MCF 10A (cell line): ENCODE measurements at regions not wholly inside any gene's neighbourhood (a gene's known extent, or its start where the extent isn't known, plus 50 kb on each side); places are given as distances from the start of the nearest gene placed in this dataset.

Source experiments
- BruUV-seq: library from RNA; stranded (reverse); fragments of 400-500 nt; replicated peaks from 2 replicates; lab custom pipeline; 2021; lab: Mats Ljungman, UMichigan
- CTCF ChIA-PET: fragments of 300-600 bp; sonication (Branson Sonifier 250); formaldehyde crosslinking; extraction: SDS; loops from one replicate; lab custom pipeline; 2021; ENCODE audit warnings: antibody characterized with exemption, inconsistent platforms; lab: Yijun Ruan, JAX
- POLR2A ChIA-PET: fragments of 300-600, 350-650 bp; sonication (Branson Sonifier 250); formaldehyde crosslinking; extraction: SDS; loops from one replicate; lab custom pipeline; 2020; ENCODE audit warnings: antibody characterized with exemption, inconsistent platforms; lab: Yijun Ruan, JAX
- DNase-seq: peaks from one replicate; pipeline ENCODE4 v3.0.0-alpha.2; 2018; ENCODE audit not compliant: unreplicated experiment
- H3K27ac Mint-ChIP-seq: one replicate; pipeline ENCODE4 v1.8.0; 2022; ENCODE audit warnings: mild to moderate bottlenecking, low read depth, mixed read lengths; ENCODE audit not compliant: unreplicated experiment
- H3K27me3 Mint-ChIP-seq: one replicate; pipeline ENCODE4 v1.8.0; 2022; ENCODE audit warnings: mixed read lengths; ENCODE audit not compliant: insufficient read depth, unreplicated experiment
- H3K36me3 Mint-ChIP-seq: one replicate; pipeline ENCODE4 v1.8.0; 2022; ENCODE audit warnings: mild to moderate bottlenecking, moderate library complexity, mixed read lengths; ENCODE audit not compliant: insufficient read depth, unreplicated experiment
- H3K4me1 Mint-ChIP-seq: one replicate; pipeline ENCODE4 v1.8.0; 2022; ENCODE audit warnings: mixed read lengths; ENCODE audit not compliant: insufficient read depth, unreplicated experiment
- H3K4me3 Mint-ChIP-seq: one replicate; pipeline ENCODE4 v1.8.0; 2022; ENCODE audit warnings: mild to moderate bottlenecking, moderate library complexity, mixed read lengths; ENCODE audit not compliant: unreplicated experiment
- H3K9me3 Mint-ChIP-seq: one replicate; pipeline ENCODE4 v1.8.0; 2022; ENCODE audit warnings: mixed read lengths; ENCODE audit not compliant: unreplicated experiment
- CTCF ChIP-seq: fragments of 200-600 bp; IDR thresholded peaks from one replicate; pipeline ENCODE4 v1.8.0; 2022; ENCODE audit warnings: antibody characterized with exemption, mild to moderate bottlenecking; ENCODE audit not compliant: unreplicated experiment
- intact Hi-C: fragments of 100-400 bp; cut with micrococcal nuclease; formaldehyde crosslinking; loops from 2 replicates; pipeline ENCODE4 v1.14.1; 2022

GRCh38 chrX:125398959-125399440, 79.3 kb downstream of the TEX13C start:
- H3K4me1 Mint-ChIP-seq = no peaks in the 10 kb centered on the region
- no peak for TF ChIP-seq CTCF
- H3K27ac Mint-ChIP-seq = no peak overlapping the region
- no peak for DNase-seq
- CTCF ChIA-PET = no interaction called here
- no peaks in the 10 kb centered on the region for H3K27me3 Mint-ChIP-seq
- H3K36me3 Mint-ChIP-seq = no peaks in the 10 kb centered on the region
- POLR2A ChIA-PET = no interaction called here
- BruUV-seq = no TSS peak
- H3K9me3 Mint-ChIP-seq = no peaks in the 10 kb centered on the region
- intact Hi-C loops = no loop called here
- H3K4me3 Mint-ChIP-seq = no peak overlapping the region

GRCh38 chrX:125402807-125403206, 83.1 kb downstream of the TEX13C start:
- BruUV-seq = no TSS peak
- Mint-ChIP-seq H3K4me1 (no peaks in the 10 kb centered on the region), H3K27ac (no peak overlapping the region), H3K36me3 (no peaks in the 10 kb centered on the region), H3K4me3 (no peak overlapping the region), H3K27me3 (no peaks in the 10 kb centered on the region), H3K9me3 (peaks cover 7% of the 10 kb centered on the region)
- ChIA-PET POLR2A (no interaction called here), CTCF (no interaction called here)
- no peak for DNase-seq
- TF ChIP-seq CTCF = no peak
- intact Hi-C loops = no loop called here

- no peaks in the 10 kb centered on the region for H3K27me3 Mint-ChIP-seq
- no peak overlapping the region for H3K4me3 Mint-ChIP-seq
- ChIA-PET CTCF (no interaction called here), POLR2A (no interaction called here)
- no peak for TF ChIP-seq CTCF
- H3K36me3 Mint-ChIP-seq = no peaks in the 10 kb centered on the region
- intact Hi-C loops = no loop called here
- no peak overlapping the region for H3K27ac Mint-ChIP-seq
- no peaks in the 10 kb centered on the region for H3K4me1 Mint-ChIP-seq
- BruUV-seq = no TSS peak
- DNase-seq = no peak
- peaks cover 7% of the 10 kb centered on the region for H3K9me3 Mint-ChIP-seq
These were observed 85.0 kb downstream of the TEX13C start for GRCh38 chrX:125404667-125405160.

- ChIA-PET POLR2A (interaction anchor here (0.6 kb wide), 1 partner anchor 936 kb away, joined by 3 read pairs; no protein-coding TSS in a partner anchor), CTCF (no interaction called here)
- no peak for DNase-seq
- no peak overlapping the region for H3K27ac Mint-ChIP-seq
- no peaks in the 10 kb centered on the region for H3K4me1 Mint-ChIP-seq
- intact Hi-C loops = no loop called here
- TF ChIP-seq CTCF = no peak
- BruUV-seq = no TSS peak
- H3K27me3 Mint-ChIP-seq = no peaks in the 10 kb centered on the region
- H3K4me3 Mint-ChIP-seq = no peak overlapping the region
- no peaks in the 10 kb centered on the region for H3K36me3 Mint-ChIP-seq
- peaks cover 7% of the 10 kb centered on the region for H3K9me3 Mint-ChIP-seq
These were observed 85.7 kb downstream of the TEX13C start for GRCh38 chrX:125405339-125405738.
